GM23338 (cell line): ENCODE measurements at regions not wholly inside any gene's neighbourhood (a gene's known extent, or its start where the extent isn't known, plus 50 kb on each side); places are given as distances from the start of the nearest gene placed in this dataset.

Experiments used
- ATAC-seq: fragments of 200-7000 bp; cut with Tn5 transposase; 3 replicates; pipeline ENCODE4 v1.9.1; 2020
- DNase-seq: peaks from one replicate; pipeline ENCODE4 v3.0.0-alpha.2; 2015; ENCODE audit warnings: low spot score
- H2AFZ ChIP-seq: fragments of 200-600 bp; sonication (generic); 2 replicates; pipeline ENCODE4 v1.8.0; 2016; ENCODE audit warnings: antibody characterized with exemption, mild to moderate bottlenecking, moderate library complexity
- H3F3A ChIP-seq: fragments of 200-600 bp; sonication (generic); replicated peaks from 2 replicates; pipeline ENCODE4 v1.8.0; 2017; ENCODE audit warnings: antibody characterized with exemption, mixed run types, low read depth
- H3K27ac ChIP-seq: fragments of 200-600 bp; sonication (generic); 2 replicates; pipeline ENCODE4 v1.6.1; 2016; ENCODE audit warnings: low read depth
- H3K27me3 ChIP-seq: fragments of 200-600 bp; sonication (generic); 2 replicates; pipeline ENCODE4 v1.8.0; 2016; ENCODE audit warnings: mild to moderate bottlenecking, mixed run types, moderate library complexity; ENCODE audit not compliant: insufficient read depth
- H3K36me3 ChIP-seq: fragments of 200-600 bp; sonication (generic); 2 replicates; pipeline ENCODE4 v1.8.0; 2016; ENCODE audit warnings: mild to moderate bottlenecking; ENCODE audit not compliant: insufficient read depth
- H3K4me1 ChIP-seq: fragments of 200-600 bp; sonication (generic); 2 replicates; pipeline ENCODE4 v1.8.0; 2016; ENCODE audit warnings: mild to moderate bottlenecking, moderate library complexity; ENCODE audit not compliant: insufficient read depth
- H3K4me2 ChIP-seq: fragments of 200-600 bp; sonication (generic); 2 replicates; pipeline ENCODE4 v1.7.1; 2017; ENCODE audit warnings: mixed run types
- H3K4me3 ChIP-seq: fragments of 200-600 bp; sonication (generic); 2 replicates; pipeline ENCODE4 v1.6.1; 2016; ENCODE audit warnings: mixed run types
- H3K79me2 ChIP-seq: fragments of 200-600 bp; sonication (generic); replicated peaks from 2 replicates; pipeline ENCODE4 v1.8.0; 2017; ENCODE audit warnings: mild to moderate bottlenecking; ENCODE audit not compliant: insufficient read depth
- H3K9me2 ChIP-seq: fragments of 200-600 bp; sonication (generic); 2 replicates; pipeline ENCODE4 v1.8.0; 2017; ENCODE audit not compliant: insufficient read depth
- H4K20me1 ChIP-seq: fragments of 200-600 bp; sonication (generic); replicated peaks from 2 replicates; pipeline ENCODE4 v1.8.0; 2017; ENCODE audit warnings: mild to moderate bottlenecking; ENCODE audit not compliant: insufficient read depth
- H3K27ac Mint-ChIP-seq: 2 replicates; pipeline ENCODE4 v1.8.0; 2020; ENCODE audit warnings: inconsistent platforms, mild to moderate bottlenecking, moderate library complexity, mixed read lengths
- H3K27me3 Mint-ChIP-seq: 3 replicates; pipeline ENCODE4 v1.8.0; 2022; ENCODE audit warnings: low read depth, mild to moderate bottlenecking, moderate library complexity, mixed read lengths, inconsistent platforms; ENCODE audit not compliant: insufficient read depth, poor library complexity
- H3K36me3 Mint-ChIP-seq: 3 replicates; pipeline ENCODE4 v1.8.0; 2021; ENCODE audit warnings: low read depth, mild to moderate bottlenecking, inconsistent platforms, moderate library complexity, mixed read lengths
- H3K4me1 Mint-ChIP-seq: 3 replicates; pipeline ENCODE4 v1.8.0; 2020; ENCODE audit warnings: mild to moderate bottlenecking, inconsistent platforms, mixed read lengths
- H3K4me3 Mint-ChIP-seq: 3 replicates; pipeline ENCODE4 v1.8.0; 2021; ENCODE audit warnings: moderate library complexity, mild to moderate bottlenecking, inconsistent platforms, mixed read lengths
- H3K9me3 Mint-ChIP-seq: 3 replicates; pipeline ENCODE4 v1.8.0; 2020; ENCODE audit warnings: moderate library complexity, mild to moderate bottlenecking, inconsistent platforms, mixed read lengths
- CREB1 ChIP-seq: fragments of 250-450 bp; sonication (Bioruptor Pico); IDR thresholded peaks from 2 replicates; pipeline ENCODE4 v1.5.0; 2020; ENCODE audit warnings: low read depth, mild to moderate bottlenecking, moderate library complexity
- CTCF ChIP-seq, 2 experiments: fragments of 200-600 bp in 1 of 2; sonication (generic) in 1 of 2; conservative IDR thresholded peaks; 2 replicates each; pipeline versions ENCODE4 v1.5.1 to v1.6.1; 2016 to 2017; ENCODE audit warnings: antibody characterized with exemption in 2 of 2, low read depth in 2 of 2, mild to moderate bottlenecking in 2 of 2, moderate library complexity in 1 of 2
- POLR2AphosphoS5 ChIP-seq: IDR thresholded peaks from 2 replicates; pipeline ENCODE4 v1.6.1; 2016; ENCODE audit warnings: antibody characterized with exemption, low read depth
- STAT1 ChIP-seq: IDR thresholded peaks from one replicate; pipeline ENCODE4 v1.6.1; 2016; ENCODE audit warnings: antibody characterized with exemption; ENCODE audit not compliant: unreplicated experiment
- ZNF331 ChIP-seq: fragments of 250-450 bp; sonication (Bioruptor Pico); IDR thresholded peaks from 2 replicates; pipeline ENCODE4 v1.5.0; 2020; ENCODE audit warnings: low read depth, mild to moderate bottlenecking, moderate library complexity
- TF ChIP-seq, protein P1 (sequence below): IDR thresholded peaks from one replicate; pipeline ENCODE4 v1.6.1; 2018; ENCODE audit warnings: antibody characterized with exemption; ENCODE audit not compliant: unreplicated experiment
- TF ChIP-seq, protein P2 (sequence below): IDR thresholded peaks from 2 replicates; pipeline ENCODE4 v1.6.1; 2016; ENCODE audit warnings: antibody characterized with exemption

DNA sequence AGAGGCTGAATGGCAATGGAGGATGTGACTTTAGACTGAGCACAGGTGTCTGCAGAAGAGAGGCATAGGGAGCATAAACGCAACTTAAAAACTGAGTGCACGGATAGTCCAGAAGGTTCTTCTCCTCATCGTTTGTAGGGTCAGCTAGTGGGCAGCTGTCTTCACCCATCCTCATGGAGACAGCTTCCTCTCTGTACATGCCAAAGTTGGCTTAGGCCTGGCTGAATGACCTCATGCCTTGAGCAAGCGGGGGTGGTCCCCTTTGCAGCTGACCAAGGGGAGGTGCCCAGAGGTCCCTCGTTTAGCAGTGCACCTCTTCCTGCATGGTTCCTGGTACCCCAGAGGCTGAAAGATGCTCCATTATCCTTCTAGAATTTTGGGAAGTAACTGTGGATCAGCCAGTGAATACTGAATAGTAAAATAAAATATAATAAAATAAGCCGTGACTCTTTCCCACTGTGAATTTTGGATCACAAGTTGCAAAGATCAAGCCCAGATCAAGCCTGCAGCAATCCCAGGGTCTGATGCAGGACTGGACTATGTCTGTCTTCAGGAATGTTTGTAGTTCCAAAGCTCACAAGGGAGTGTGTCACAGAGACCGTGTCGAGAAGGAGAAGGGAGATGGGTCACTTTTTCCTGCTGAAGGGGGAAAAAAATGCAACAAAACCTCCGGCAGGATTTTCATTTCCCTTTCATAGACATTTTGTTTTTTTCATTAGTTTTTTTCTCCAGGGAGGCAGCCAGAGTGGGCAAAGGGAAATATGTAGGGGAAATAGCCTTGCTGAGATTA lies 295.3 kb upstream of the MKI67 start:
- no peak for ATAC-seq
- Histone ChIP-seq H3K4me2 (no peak overlapping the region), H2AFZ (no peak overlapping the region), H3K4me3 (no peak overlapping the region), H3K27ac (no peak overlapping the region), H3K4me1 (no peaks in the 10 kb centered on the region), H3F3A (no peaks in the 10 kb centered on the region), H3K27me3 (no peaks in the 10 kb centered on the region), H3K9me2 (no peaks in the 10 kb centered on the region), H3K36me3 (no peaks in the 10 kb centered on the region), H3K79me2 (no peaks in the 10 kb centered on the region), H4K20me1 (no peaks in the 10 kb centered on the region)
- Mint-ChIP-seq H3K27ac (no peak overlapping the region), H3K27me3 (no peaks in the 10 kb centered on the region), H3K36me3 (no peaks in the 10 kb centered on the region), H3K9me3 (no peaks in the 10 kb centered on the region), H3K4me3 (no peak overlapping the region), H3K4me1 (no peaks in the 10 kb centered on the region)
- no peak for TF ChIP-seq CTCF (conservative IDR thresholded peaks at IDR 0.05; ENCODE audit: low read depth in 2 of 2)
- DNase-seq: no peak

- ATAC-seq: no peak
- H3K4me3 ChIP-seq: no peak overlapping the region
- H3K27me3 ChIP-seq: no peaks in the 10 kb centered on the region
- H3K4me1 ChIP-seq: no peaks in the 10 kb centered on the region
- no peak overlapping the region for H3K27ac ChIP-seq
- no peak overlapping the region for H2AFZ ChIP-seq
- H3K36me3 ChIP-seq: no peaks in the 10 kb centered on the region
- Mint-ChIP-seq H3K4me3 (no peak overlapping the region), H3K36me3 (no peaks in the 10 kb centered on the region), H3K9me3 (no peaks in the 10 kb centered on the region), H3K4me1 (no peaks in the 10 kb centered on the region), H3K27me3 (no peaks in the 10 kb centered on the region), H3K27ac (no peak overlapping the region)
- H3K4me2 ChIP-seq: no peak overlapping the region
- H3K9me2 ChIP-seq: no peaks in the 10 kb centered on the region
- H3F3A ChIP-seq: no peaks in the 10 kb centered on the region
- DNase-seq: no peak
- H4K20me1 ChIP-seq: no peaks in the 10 kb centered on the region
- no peaks in the 10 kb centered on the region for H3K79me2 ChIP-seq
- TF ChIP-seq, protein P1, sequence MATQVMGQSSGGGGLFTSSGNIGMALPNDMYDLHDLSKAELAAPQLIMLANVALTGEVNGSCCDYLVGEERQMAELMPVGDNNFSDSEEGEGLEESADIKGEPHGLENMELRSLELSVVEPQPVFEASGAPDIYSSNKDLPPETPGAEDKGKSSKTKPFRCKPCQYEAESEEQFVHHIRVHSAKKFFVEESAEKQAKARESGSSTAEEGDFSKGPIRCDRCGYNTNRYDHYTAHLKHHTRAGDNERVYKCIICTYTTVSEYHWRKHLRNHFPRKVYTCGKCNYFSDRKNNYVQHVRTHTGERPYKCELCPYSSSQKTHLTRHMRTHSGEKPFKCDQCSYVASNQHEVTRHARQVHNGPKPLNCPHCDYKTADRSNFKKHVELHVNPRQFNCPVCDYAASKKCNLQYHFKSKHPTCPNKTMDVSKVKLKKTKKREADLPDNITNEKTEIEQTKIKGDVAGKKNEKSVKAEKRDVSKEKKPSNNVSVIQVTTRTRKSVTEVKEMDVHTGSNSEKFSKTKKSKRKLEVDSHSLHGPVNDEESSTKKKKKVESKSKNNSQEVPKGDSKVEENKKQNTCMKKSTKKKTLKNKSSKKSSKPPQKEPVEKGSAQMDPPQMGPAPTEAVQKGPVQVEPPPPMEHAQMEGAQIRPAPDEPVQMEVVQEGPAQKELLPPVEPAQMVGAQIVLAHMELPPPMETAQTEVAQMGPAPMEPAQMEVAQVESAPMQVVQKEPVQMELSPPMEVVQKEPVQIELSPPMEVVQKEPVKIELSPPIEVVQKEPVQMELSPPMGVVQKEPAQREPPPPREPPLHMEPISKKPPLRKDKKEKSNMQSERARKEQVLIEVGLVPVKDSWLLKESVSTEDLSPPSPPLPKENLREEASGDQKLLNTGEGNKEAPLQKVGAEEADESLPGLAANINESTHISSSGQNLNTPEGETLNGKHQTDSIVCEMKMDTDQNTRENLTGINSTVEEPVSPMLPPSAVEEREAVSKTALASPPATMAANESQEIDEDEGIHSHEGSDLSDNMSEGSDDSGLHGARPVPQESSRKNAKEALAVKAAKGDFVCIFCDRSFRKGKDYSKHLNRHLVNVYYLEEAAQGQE: no peak
- TF ChIP-seq CREB1 (no peak), STAT1 (no peak), ZNF331 (no peak), CTCF (conservative IDR thresholded peaks at IDR 0.05; ENCODE audit: low read depth in 2 of 2) (no peak), POLR2AphosphoS5 (no peak)
- TF ChIP-seq, protein P2, sequence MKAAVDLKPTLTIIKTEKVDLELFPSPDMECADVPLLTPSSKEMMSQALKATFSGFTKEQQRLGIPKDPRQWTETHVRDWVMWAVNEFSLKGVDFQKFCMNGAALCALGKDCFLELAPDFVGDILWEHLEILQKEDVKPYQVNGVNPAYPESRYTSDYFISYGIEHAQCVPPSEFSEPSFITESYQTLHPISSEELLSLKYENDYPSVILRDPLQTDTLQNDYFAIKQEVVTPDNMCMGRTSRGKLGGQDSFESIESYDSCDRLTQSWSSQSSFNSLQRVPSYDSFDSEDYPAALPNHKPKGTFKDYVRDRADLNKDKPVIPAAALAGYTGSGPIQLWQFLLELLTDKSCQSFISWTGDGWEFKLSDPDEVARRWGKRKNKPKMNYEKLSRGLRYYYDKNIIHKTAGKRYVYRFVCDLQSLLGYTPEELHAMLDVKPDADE: no peak
These were observed 296.0 kb upstream of the MKI67 start for GRCh38 chr10:128422190-128422589.
